Lower leg skin (tissue), 3 donors: ENCODE measurements at regions not wholly inside any gene's neighbourhood (a gene's known extent, or its start where the extent isn't known, plus 50 kb on each side); places are given as distances from the start of the nearest gene placed in this dataset.

Experiments used
- CTCF ChIP-seq, 3 donors: fragments of 450-650 bp; IDR thresholded peaks; one replicate each; pipeline ENCODE4 v1.5.1; 2016; ENCODE audit warnings: antibody characterized with exemption in 3 of 3, mild to moderate bottlenecking in 3 of 3, moderate library complexity in 2 of 3
- POLR2A ChIP-seq, 2 donors: fragments of 450-650 bp; IDR thresholded peaks; one replicate each; pipeline ENCODE4 v1.6.1; 2016 to 2017; ENCODE audit warnings: antibody characterized with exemption in 2 of 2, mild to moderate bottlenecking in 1 of 2, moderate library complexity in 1 of 2

GRCh38 chr15:95024351-95024750 is 793.0 kb downstream of the MCTP2 start:
- TF ChIP-seq CTCF (IDR thresholded peaks at IDR 0.05) = no peak
- TF ChIP-seq POLR2A (IDR thresholded peaks at IDR 0.05) = no peak
